Uterus (tissue), 2 donors: ENCODE measurements at regions not wholly inside any gene's neighbourhood (a gene's known extent, or its start where the extent isn't known, plus 50 kb on each side); places are given as distances from the start of the nearest gene placed in this dataset.

ENCODE experiments used
- POLR2A ChIP-seq, 2 donors: fragments of 450-650 bp; IDR thresholded peaks; one replicate each; pipeline ENCODE4 v1.6.1; 2016; ENCODE audit warnings: antibody characterized with exemption in 2 of 2, mild to moderate bottlenecking in 1 of 2, moderate library complexity in 1 of 2
- TF ChIP-seq, protein P1 (sequence below), 4 experiments: fragments of 200-600 bp in 2 of 4; fragments of 450-650 bp in 2 of 4; sonication (generic) in 2 of 4; IDR thresholded peaks; one replicate each; pipeline ENCODE4 v1.5.1; 2016 to 2019; ENCODE audit warnings: antibody characterized with exemption in 4 of 4, mild to moderate bottlenecking in 2 of 4, moderate library complexity in 1 of 4

- TF ChIP-seq, protein P1, sequence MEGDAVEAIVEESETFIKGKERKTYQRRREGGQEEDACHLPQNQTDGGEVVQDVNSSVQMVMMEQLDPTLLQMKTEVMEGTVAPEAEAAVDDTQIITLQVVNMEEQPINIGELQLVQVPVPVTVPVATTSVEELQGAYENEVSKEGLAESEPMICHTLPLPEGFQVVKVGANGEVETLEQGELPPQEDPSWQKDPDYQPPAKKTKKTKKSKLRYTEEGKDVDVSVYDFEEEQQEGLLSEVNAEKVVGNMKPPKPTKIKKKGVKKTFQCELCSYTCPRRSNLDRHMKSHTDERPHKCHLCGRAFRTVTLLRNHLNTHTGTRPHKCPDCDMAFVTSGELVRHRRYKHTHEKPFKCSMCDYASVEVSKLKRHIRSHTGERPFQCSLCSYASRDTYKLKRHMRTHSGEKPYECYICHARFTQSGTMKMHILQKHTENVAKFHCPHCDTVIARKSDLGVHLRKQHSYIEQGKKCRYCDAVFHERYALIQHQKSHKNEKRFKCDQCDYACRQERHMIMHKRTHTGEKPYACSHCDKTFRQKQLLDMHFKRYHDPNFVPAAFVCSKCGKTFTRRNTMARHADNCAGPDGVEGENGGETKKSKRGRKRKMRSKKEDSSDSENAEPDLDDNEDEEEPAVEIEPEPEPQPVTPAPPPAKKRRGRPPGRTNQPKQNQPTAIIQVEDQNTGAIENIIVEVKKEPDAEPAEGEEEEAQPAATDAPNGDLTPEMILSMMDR (IDR thresholded peaks at IDR 0.05), result no peak
- TF ChIP-seq POLR2A (IDR thresholded peaks at IDR 0.05), result no peak
Observed at GRCh38 chr1:21350202-21350885, 60.1 kb upstream of the ECE1 start.
